ENCODE measurements at regions not wholly inside any gene's neighbourhood (a gene's known extent, or its start where the extent isn't known, plus 50 kb on each side); places are given as distances from the start of the nearest gene placed in this dataset.

DNA sequence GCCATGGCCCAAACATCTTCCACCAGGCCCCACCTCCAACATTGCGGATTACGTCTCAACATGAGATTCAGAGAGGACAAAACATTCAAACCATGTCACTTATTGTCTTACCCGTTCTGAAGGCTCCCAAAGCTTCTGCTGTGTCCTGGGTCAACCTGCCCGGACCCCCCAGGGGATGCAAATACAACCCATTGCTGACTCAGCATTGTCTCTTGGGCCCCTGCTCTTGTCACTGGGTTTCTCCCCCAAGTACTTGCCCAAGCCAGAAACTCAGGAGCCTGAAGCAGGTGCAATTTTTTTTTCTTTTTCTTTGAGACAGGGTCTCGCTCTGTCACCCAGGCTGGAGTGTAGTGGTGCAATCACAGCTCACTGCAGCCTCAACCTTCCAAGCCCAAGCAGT lies 144.5 kb downstream of the KCTD15 start:
- Mint-ChIP-seq H3K9me3 (ENCODE audit: unreplicated experiment) (no peaks in the 10 kb centered on the region), H3K4me3 (ENCODE audit: unreplicated experiment) (no peak overlapping the region), H3K36me3 (ENCODE audit: unreplicated experiment) (peaks cover 6% of the 10 kb centered on the region), H3K4me1 (ENCODE audit: low read depth, unreplicated experiment) (no peaks in the 10 kb centered on the region), H3K27ac (ENCODE audit: unreplicated experiment) (no peak overlapping the region), H3K27me3 (ENCODE audit: unreplicated experiment) (no peaks in the 10 kb centered on the region)
- no peak for DNase-seq
- TF ChIP-seq, protein P1, sequence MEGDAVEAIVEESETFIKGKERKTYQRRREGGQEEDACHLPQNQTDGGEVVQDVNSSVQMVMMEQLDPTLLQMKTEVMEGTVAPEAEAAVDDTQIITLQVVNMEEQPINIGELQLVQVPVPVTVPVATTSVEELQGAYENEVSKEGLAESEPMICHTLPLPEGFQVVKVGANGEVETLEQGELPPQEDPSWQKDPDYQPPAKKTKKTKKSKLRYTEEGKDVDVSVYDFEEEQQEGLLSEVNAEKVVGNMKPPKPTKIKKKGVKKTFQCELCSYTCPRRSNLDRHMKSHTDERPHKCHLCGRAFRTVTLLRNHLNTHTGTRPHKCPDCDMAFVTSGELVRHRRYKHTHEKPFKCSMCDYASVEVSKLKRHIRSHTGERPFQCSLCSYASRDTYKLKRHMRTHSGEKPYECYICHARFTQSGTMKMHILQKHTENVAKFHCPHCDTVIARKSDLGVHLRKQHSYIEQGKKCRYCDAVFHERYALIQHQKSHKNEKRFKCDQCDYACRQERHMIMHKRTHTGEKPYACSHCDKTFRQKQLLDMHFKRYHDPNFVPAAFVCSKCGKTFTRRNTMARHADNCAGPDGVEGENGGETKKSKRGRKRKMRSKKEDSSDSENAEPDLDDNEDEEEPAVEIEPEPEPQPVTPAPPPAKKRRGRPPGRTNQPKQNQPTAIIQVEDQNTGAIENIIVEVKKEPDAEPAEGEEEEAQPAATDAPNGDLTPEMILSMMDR (IDR thresholded peaks at IDR 0.05; ENCODE audit: partially characterized antibody, unreplicated experiment) = no peak

DNA sequence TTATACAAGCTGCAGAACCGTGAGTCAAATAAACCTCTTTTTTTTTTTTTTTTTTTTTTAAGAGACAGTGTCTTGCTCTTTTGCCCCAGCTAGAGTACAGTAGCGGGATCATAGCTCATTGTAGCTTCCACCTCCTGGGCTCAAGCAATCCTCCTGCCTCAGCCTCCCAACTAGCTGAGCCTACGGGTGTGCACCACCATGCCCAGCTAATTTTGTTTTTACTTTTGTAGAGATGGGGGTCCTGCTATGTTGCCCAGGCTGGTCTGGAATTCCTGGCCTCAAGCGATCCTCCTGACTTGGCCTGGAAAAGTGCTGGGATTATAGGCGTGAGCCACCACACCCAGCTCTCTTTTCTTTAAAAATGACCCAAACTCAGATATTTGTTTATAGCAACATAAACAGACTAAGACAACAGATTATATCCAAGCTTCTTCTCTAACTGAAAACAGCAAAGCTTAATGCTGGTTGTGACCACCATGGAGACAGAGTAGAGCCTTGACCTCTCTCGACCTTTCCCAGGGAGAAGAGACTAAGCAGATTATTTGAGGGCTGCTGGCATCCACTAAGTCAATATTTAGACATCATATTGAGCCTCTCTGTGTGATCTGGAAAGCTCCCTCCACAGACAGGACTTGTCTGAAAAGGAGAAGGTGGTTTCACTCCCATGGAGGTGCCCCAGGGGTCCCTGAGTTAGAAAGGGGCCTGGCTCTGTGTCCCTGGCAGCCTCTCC lies 150.0 kb downstream of the KCTD15 start:
- no peak overlapping the region for H3K4me3 Mint-ChIP-seq (ENCODE audit: unreplicated experiment)
- no peak overlapping the region for H3K27ac Mint-ChIP-seq (ENCODE audit: unreplicated experiment)
- DNase-seq = no peak
- H3K27me3 Mint-ChIP-seq (ENCODE audit: unreplicated experiment) = no peaks in the 10 kb centered on the region
- H3K9me3 Mint-ChIP-seq (ENCODE audit: unreplicated experiment) = no peaks in the 10 kb centered on the region
- no peaks in the 10 kb centered on the region for H3K4me1 Mint-ChIP-seq (ENCODE audit: low read depth, unreplicated experiment)
- peaks cover 5% of the 10 kb centered on the region for H3K36me3 Mint-ChIP-seq (ENCODE audit: unreplicated experiment)
- TF ChIP-seq, protein P1 (IDR thresholded peaks at IDR 0.05; ENCODE audit: partially characterized antibody, unreplicated experiment) = no peak

DNA sequence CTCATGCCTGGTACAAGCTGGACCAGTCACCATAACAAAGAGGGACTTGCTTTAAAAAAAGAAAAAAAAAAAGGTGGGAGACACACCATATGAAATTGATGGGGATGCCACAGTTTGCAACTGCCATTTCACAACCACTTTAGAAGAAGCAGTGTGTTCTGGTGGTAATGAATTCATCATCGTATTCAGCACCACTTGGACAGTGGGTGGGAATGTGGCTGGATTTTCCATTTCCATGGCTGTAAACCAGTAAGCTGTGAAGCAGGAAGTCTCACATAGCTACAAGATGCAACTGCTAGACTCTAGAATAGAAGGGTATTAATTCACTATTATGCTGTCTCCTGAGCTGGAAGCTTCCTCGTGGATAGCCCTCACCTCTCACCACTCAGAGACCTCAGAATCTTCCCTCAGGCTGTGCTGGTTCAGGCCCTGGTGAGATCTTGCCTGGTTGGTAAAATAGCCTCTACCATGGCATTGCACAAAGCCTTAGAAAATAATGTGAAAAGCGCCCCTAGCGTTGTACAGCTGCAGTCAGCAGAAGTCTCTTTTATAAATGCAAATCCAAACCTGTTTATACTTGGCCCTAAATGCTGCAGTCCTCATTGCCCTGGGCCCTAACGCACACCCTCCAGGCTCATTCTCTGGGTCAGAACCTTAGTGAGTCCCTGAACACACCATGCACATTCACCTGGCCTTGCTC lies 150.7 kb downstream of the KCTD15 start:
- no peaks in the 10 kb centered on the region for H3K4me1 Mint-ChIP-seq (ENCODE audit: low read depth, unreplicated experiment)
- no peak for DNase-seq
- TF ChIP-seq, protein P1 (IDR thresholded peaks at IDR 0.05; ENCODE audit: partially characterized antibody, unreplicated experiment) = no peak
- no peaks in the 10 kb centered on the region for H3K9me3 Mint-ChIP-seq (ENCODE audit: unreplicated experiment)
- no peaks in the 10 kb centered on the region for H3K27me3 Mint-ChIP-seq (ENCODE audit: unreplicated experiment)
- no peak overlapping the region for H3K4me3 Mint-ChIP-seq (ENCODE audit: unreplicated experiment)
- no peaks in the 10 kb centered on the region for H3K36me3 Mint-ChIP-seq (ENCODE audit: unreplicated experiment)
- H3K27ac Mint-ChIP-seq (ENCODE audit: unreplicated experiment) = no peak overlapping the region

DNA sequence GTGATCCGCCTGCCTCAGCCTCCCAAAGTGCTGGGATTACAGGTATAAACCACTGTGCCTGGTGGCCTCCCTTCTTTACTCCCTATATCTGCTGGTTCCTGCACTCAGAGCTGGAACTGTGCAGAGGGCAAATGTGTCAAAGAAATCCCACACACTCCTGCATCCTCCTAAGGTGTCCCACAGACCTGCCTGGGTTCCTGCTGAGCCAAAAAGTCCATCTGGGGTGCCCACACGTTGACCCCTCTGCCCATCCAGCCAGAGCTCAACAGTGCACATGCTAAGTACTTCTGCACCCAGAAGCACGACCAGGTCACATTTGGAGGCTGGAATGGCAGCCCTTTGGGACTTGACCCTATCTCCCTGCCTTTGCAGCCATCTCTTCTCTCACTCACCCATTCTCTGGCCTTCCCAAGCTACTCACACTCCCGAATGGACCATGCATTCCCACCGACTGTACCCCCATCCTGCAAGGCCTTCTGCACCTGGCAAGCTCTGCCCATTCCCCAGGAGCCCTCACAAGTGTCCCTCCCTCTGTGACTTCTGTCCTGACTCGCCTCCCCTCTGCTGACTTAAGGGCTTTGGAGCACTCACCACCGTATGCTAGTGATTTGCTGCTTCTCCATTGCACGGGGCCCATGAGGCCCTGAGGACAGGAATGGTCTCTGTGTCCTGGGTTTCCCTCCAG lies 152.1 kb downstream of the KCTD15 start:
- Mint-ChIP-seq H3K4me3 (ENCODE audit: unreplicated experiment) (no peak overlapping the region), H3K27me3 (ENCODE audit: unreplicated experiment) (no peaks in the 10 kb centered on the region), H3K27ac (ENCODE audit: unreplicated experiment) (no peak overlapping the region), H3K4me1 (ENCODE audit: low read depth, unreplicated experiment) (no peaks in the 10 kb centered on the region), H3K36me3 (ENCODE audit: unreplicated experiment) (no peaks in the 10 kb centered on the region), H3K9me3 (ENCODE audit: unreplicated experiment) (peaks cover 2% of the 10 kb centered on the region)
- TF ChIP-seq, protein P1 (IDR thresholded peaks at IDR 0.05; ENCODE audit: partially characterized antibody, unreplicated experiment) = no peak
- no peak for DNase-seq
